ENCODE measurements at regions not wholly inside any gene's neighbourhood (a gene's known extent, or its start where the extent isn't known, plus 50 kb on each side); places are given as distances from the start of the nearest gene placed in this dataset.

DNA sequence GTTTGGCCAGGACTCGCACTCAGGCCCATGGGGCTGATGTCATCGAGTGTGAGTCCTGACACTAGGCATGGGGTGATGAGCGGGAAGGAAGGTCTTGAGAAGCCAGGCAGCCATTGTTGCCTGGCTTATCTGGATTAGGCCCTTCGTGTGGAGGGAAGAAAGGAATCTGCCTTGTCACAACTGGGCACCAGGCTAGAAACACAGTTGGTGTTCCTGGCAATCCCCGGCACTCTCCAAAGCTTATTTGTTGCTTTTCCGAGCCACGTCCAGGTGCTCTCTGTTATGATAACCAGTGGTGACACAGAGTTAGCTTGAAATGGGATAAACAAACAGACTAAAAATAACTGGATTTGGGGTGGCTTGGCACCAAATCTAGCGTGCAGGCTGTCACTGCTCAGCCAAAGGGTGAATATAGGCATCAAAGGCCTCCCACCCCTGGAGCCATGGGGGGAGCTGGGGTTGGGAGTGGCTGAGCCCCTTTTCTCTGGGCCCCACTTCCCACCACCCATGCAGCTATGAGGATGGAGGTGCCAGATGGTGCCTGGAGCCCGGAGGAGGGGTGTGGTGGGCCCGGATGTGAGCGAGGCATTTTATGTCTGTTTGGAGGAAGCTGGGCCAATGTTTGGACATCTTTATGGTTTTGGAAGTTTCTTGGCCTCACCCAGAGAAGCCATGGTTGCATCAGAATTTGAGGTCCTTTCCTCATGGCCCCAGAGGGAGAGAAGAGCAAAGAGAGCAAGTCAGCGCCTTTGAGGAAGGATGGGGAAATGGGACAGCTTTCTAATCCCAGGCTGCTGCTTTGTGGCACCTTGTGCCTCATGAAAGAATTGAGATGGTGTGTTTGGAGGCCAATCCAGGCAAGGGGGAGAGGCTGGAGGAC, 98.0 kb upstream of the PITX1 start:
- ChIA-PET CTCF (interaction anchor here (0.9 to 1.8 kb wide), 3 partner anchors 9 to 59 kb away, joined by 3 to 5 read pairs (median 3); no protein-coding TSS in a partner anchor), POLR2A (no interaction called here)
- WGBS (ENCODE audit: missing lambda C conversion rate) = 90% methylated on average over 12 of the region's 12 CpGs
- Histone ChIP-seq H3K4me3 (no peak overlapping the region), H3K4me2 (no peak overlapping the region), H3K27ac (peak overlapping the region in 1 of 2 experiments; percentile 84; a peak in 2 of 6 replicates), H3K4me1 (peaks cover 45% of the 10 kb centered on the region), H3K9me3 (no peaks in the 10 kb centered on the region)
- FAIRE-seq (no peak), ATAC-seq (no peak), DNase-seq (ENCODE audit: low read depth in 1 of 2, low spot score in 1 of 2) (no peak)
- TF ChIP-seq HOXB5 (CRISPR knock-in tag; IDR thresholded peaks at IDR 0.05) = no peak
- TF ChIP-seq TP53 (CRISPR knock-in tag; IDR thresholded peaks at IDR 0.05) = no peak
- TF ChIP-seq HOXA7 (CRISPR knock-in tag; IDR thresholded peaks at IDR 0.05) = no peak
- no peak for TF ChIP-seq ZFP36 (IDR thresholded peaks at IDR 0.05; ENCODE audit: borderline replicate concordance, partially characterized antibody)
- TF ChIP-seq, protein P1, sequence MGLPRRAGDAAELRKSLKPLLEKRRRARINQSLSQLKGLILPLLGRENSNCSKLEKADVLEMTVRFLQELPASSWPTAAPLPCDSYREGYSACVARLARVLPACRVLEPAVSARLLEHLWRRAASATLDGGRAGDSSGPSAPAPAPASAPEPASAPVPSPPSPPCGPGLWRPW (IDR thresholded peaks at IDR 0.05) = no peak
- TF ChIP-seq, protein P2, sequence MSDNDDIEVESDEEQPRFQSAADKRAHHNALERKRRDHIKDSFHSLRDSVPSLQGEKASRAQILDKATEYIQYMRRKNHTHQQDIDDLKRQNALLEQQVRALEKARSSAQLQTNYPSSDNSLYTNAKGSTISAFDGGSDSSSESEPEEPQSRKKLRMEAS (IDR thresholded peaks at IDR 0.05) = no peak
- no peak for TF ChIP-seq MAZ (IDR thresholded peaks at IDR 0.05; ENCODE audit: borderline replicate concordance, low read depth, low read length)
- TF ChIP-seq ZNF302 (CRISPR knock-in tag; IDR thresholded peaks at IDR 0.05) = no peak
- no peak for TF ChIP-seq EHMT2 (IDR thresholded peaks at IDR 0.05; ENCODE audit: low read depth)
- no peak for TF ChIP-seq MAFK (IDR thresholded peaks at IDR 0.05; ENCODE audit: partially characterized antibody)
- TF ChIP-seq RFX5 (IDR thresholded peaks at IDR 0.05) = no peak
- TF ChIP-seq, protein P3, sequence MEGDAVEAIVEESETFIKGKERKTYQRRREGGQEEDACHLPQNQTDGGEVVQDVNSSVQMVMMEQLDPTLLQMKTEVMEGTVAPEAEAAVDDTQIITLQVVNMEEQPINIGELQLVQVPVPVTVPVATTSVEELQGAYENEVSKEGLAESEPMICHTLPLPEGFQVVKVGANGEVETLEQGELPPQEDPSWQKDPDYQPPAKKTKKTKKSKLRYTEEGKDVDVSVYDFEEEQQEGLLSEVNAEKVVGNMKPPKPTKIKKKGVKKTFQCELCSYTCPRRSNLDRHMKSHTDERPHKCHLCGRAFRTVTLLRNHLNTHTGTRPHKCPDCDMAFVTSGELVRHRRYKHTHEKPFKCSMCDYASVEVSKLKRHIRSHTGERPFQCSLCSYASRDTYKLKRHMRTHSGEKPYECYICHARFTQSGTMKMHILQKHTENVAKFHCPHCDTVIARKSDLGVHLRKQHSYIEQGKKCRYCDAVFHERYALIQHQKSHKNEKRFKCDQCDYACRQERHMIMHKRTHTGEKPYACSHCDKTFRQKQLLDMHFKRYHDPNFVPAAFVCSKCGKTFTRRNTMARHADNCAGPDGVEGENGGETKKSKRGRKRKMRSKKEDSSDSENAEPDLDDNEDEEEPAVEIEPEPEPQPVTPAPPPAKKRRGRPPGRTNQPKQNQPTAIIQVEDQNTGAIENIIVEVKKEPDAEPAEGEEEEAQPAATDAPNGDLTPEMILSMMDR (IDR thresholded peaks at IDR 0.05) = no peak
- no peak for TF ChIP-seq HOXB13 (CRISPR knock-in tag; IDR thresholded peaks at IDR 0.05; ENCODE audit: low read depth)
- TF ChIP-seq CBX8 (IDR thresholded peaks at IDR 0.05) = no peak
- TF ChIP-seq, protein P4, sequence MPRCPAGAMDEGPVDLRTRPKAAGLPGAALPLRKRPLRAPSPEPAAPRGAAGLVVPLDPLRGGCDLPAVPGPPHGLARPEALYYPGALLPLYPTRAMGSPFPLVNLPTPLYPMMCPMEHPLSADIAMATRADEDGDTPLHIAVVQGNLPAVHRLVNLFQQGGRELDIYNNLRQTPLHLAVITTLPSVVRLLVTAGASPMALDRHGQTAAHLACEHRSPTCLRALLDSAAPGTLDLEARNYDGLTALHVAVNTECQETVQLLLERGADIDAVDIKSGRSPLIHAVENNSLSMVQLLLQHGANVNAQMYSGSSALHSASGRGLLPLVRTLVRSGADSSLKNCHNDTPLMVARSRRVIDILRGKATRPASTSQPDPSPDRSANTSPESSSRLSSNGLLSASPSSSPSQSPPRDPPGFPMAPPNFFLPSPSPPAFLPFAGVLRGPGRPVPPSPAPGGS (IDR thresholded peaks at IDR 0.05) = no peak
- no peak for TF ChIP-seq GATA3 (IDR thresholded peaks at IDR 0.05; ENCODE audit: borderline replicate concordance)
- TF ChIP-seq, protein P5, sequence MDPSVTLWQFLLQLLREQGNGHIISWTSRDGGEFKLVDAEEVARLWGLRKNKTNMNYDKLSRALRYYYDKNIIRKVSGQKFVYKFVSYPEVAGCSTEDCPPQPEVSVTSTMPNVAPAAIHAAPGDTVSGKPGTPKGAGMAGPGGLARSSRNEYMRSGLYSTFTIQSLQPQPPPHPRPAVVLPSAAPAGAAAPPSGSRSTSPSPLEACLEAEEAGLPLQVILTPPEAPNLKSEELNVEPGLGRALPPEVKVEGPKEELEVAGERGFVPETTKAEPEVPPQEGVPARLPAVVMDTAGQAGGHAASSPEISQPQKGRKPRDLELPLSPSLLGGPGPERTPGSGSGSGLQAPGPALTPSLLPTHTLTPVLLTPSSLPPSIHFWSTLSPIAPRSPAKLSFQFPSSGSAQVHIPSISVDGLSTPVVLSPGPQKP (IDR thresholded peaks at IDR 0.05; ENCODE audit: low read depth, low read length) = no peak

DNA sequence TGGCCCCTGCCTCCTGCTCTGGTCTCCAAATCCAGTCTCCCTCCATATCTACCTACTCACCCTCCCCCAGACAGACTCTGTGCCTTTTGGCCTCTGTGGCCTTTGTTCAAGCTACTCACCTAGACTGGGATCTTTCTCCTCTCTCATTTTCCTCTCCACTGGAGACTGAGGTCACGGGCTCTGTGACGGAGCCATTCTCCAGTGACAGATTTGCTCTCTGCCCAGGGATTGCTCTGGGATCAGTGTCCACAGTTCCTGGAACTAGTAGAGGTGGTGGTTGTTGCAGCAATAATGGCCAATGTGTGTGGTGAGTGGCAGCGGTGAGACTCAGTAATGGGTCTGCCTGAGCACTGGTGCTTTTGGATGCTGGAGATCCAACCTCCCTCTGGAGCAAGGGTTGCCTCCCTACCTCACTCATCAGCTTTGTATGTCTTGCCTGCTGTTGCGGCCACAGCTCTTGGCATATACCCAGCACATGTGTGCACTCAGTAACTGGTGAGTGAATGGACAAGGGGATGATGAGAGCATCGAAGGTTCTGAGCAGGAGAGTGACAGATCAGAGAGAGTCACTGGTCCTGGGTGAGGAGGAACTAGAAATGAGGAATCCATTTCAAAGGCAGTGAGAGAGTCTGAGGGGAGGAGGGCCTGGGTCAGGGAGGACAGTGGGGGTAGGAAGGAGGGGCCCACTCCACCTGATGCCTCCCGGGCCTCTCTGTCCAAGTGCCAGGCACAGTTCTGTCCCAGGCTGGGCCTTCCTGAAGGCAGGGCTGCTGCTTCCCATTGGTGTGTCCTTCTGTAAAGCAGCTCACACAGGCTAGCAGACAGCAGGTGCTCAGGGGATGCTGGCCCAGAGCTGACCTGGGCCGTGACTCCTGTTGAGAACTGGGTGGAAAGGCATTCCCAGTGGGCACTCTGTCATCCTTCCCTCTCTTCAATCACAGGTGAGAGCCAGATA, 96.5 kb upstream of the PITX1 start:
- Histone ChIP-seq H3K4me3 (no peak overlapping the region), H3K4me1 (peaks cover 39% of the 10 kb centered on the region), H3K4me2 (no peak overlapping the region), H3K27ac (peak overlapping the region in 1 of 2 experiments; percentile 54; a peak in 3 of 6 replicates), H3K9me3 (no peaks in the 10 kb centered on the region)
- ATAC-seq (no peak), FAIRE-seq (no peak), DNase-seq (ENCODE audit: low read depth in 1 of 2, low spot score in 1 of 2) (no peak)
- 81% methylated on average over 7 of the region's 7 CpGs for WGBS (ENCODE audit: missing lambda C conversion rate)
- ChIA-PET CTCF (interaction anchor here (0.5 to 1.6 kb wide), 4 partner anchors 9 to 224 kb away, joined by 3 read pairs; no protein-coding TSS in a partner anchor), POLR2A (no interaction called here)
- TF ChIP-seq, protein P2 (IDR thresholded peaks at IDR 0.05) = no peak
- TF ChIP-seq RAD21 (conservative IDR thresholded peaks at IDR 0.05 in 1 of 2, IDR thresholded peaks at IDR 0.05 in 1 of 2) (no peak), FOSL2 (IDR thresholded peaks at IDR 0.05) (no peak), FOSL2 (CRISPR knock-in tag; IDR thresholded peaks at IDR 0.05) (no peak), HOXA7 (CRISPR knock-in tag; IDR thresholded peaks at IDR 0.05) (no peak), FOSB (CRISPR knock-in tag; IDR thresholded peaks at IDR 0.05) (no peak), SREBF2 (IDR thresholded peaks at IDR 0.05) (no peak), MAFK (IDR thresholded peaks at IDR 0.05; ENCODE audit: partially characterized antibody) (no peak), HDAC2 (IDR thresholded peaks at IDR 0.05) (no peak), SMC3 (IDR thresholded peaks at IDR 0.05) (no peak), GATA3 (IDR thresholded peaks at IDR 0.05; ENCODE audit: borderline replicate concordance) (no peak), NPAS2 (CRISPR knock-in tag; IDR thresholded peaks at IDR 0.05; ENCODE audit: borderline replicate concordance) (no peak), NFE2L2 (conservative IDR thresholded peaks at IDR 0.05; ENCODE audit: low read length) (no peak), MYC (IDR thresholded peaks at IDR 0.05; ENCODE audit: borderline replicate concordance, low read length) (no peak)
- TF ChIP-seq, protein P6, sequence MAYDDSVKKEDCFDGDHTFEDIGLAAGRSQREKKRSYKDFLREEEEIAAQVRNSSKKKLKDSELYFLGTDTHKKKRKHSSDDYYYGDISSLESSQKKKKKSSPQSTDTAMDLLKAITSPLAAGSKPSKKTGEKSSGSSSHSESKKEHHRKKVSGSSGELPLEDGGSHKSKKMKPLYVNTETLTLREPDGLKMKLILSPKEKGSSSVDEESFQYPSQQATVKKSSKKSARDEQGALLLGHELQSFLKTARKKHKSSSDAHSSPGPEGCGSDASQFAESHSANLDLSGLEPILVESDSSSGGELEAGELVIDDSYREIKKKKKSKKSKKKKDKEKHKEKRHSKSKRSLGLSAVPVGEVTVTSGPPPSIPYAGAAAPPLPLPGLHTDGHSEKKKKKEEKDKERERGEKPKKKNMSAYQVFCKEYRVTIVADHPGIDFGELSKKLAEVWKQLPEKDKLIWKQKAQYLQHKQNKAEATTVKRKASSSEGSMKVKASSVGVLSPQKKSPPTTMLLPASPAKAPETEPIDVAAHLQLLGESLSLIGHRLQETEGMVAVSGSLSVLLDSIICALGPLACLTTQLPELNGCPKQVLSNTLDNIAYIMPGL (CRISPR knock-in tag; IDR thresholded peaks at IDR 0.05; ENCODE audit: borderline replicate concordance) = no peak

Measured in A549 (cell line).